ENCODE measurements at regions not wholly inside any gene's neighbourhood (a gene's known extent, or its start where the extent isn't known, plus 50 kb on each side); places are given as distances from the start of the nearest gene placed in this dataset.
"Not testable (repeated sequence)": the region's sequence is repeated elsewhere in the genome, so short reads cannot be mapped to it uniquely, and the experiment has no call there.

DNA sequence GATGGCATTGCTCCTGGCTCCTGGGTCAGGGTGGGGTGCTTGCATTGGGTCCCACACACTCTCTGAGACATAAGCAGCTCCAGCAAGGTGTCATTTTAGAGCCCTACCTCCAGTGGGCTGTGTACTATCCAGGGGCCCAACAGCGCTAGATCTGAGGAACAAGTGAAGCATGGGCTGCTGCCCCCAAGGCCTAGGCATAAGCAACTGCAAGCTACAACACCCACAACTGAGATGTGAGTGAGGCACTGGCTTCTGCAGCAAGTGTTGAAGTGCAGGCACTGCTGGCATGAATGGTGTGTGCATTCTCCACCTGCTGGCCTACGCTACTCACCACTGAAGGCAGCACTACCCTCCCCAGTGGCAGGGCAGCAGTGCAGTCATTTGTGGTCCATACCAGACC, 81.0 kb upstream of the STK39 start:
- ChIA-PET POLR2A (no interaction called here), CTCF (no interaction called here)
- TF ChIP-seq FOXM1 (IDR thresholded peaks at IDR 0.05; ENCODE audit: borderline replicate concordance) (no peak), TARDBP (IDR thresholded peaks at IDR 0.05) (no peak)
- DNase-seq (ENCODE audit: extremely low spot score), result no peak

DNA sequence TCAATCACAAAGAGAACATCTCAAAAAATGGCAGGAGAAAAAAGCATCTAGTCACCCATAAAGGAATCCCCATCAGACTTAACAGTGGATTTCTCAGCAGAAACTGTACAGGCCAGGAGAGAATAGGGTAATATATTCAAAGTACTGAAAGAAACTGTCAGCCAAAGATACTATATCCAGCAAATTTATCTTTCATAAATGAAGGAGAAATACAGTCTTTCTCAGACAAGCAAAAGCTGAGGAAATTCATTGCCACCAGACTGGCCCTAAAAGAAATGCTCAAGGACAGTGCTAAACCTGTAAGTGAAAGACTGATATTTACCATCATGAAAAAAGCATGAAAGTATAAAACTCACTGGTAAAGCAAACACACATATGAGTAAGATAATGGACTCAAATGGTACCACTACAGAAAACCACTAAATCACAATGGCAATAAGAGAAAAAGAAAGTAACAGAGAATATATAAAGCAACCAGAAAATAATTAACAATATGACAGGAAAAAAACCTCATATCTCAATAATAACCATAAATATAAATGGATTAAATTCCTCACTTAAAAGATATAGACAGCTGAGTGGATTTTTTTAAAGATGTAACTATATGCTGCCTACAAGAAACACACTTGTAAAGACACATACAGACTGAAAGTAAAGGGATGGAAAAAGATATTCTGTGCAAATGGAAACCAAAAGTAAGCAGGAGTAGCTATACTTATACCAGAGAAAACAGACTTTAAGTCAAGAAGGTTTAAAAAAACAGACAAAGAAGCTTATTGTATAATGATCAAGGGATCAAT, 83.4 kb upstream of the STK39 start:
- DNase-seq (ENCODE audit: extremely low spot score), result no peak
- ChIA-PET POLR2A (no interaction called here), CTCF (no interaction called here)
- no peak for TF ChIP-seq ARNT (IDR thresholded peaks at IDR 0.05)
- no peak for TF ChIP-seq BHLHE40 (IDR thresholded peaks at IDR 0.05; ENCODE audit: borderline replicate concordance)
- no peak for TF ChIP-seq L3MBTL2 (conservative IDR thresholded peaks at IDR 0.05)
- TF ChIP-seq FOXK2 (IDR thresholded peaks at IDR 0.05), result no peak
- no peak for TF ChIP-seq SP1 (IDR thresholded peaks at IDR 0.05)
- TF ChIP-seq LEF1 (IDR thresholded peaks at IDR 0.05; ENCODE audit: borderline replicate concordance), result no peak
- no peak for TF ChIP-seq FOXM1 (IDR thresholded peaks at IDR 0.05; ENCODE audit: borderline replicate concordance)

GRCh38 chr2:168335254-168335653, 87.9 kb upstream of the STK39 start:
- CTCF ChIA-PET; DNase-seq (ENCODE audit: extremely low spot score); POLR2A ChIA-PET: not testable (repeated sequence)

DNA sequence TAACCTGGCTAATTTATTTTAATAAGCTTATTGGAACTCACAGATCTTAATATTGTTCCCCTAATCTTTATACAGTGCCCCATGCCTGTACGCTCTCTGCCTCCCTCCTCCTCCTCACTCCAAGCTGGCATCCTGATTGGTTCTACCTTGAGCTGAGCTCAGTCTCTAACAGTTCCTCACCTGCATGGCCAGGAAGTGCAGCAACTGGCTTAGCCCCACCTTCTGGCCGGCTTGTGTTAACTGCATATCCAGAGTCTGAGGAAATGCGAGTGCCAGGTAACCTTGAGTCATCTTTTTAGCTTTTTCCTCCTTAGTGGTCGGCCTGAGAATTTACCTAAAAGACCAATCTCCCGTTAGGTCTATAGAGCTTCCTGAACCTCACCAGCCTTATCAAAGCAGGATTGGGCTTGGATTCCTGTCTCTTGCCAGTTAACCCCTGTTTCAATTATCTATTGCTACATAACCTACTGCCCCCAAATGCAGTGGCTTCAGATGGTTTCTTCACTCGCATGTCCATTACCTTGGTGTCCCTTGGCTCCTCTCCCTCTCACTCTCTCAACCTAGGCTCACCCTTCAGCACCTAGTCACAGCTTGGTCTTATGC, 89.5 kb upstream of the STK39 start:
- ChIA-PET POLR2A (no interaction called here), CTCF (interaction anchor here (1.3 to 1.4 kb wide), 2 partner anchors 58 to 421 kb away, joined by 3 to 5 read pairs; no protein-coding TSS in a partner anchor)
- peak; percentile 26 for DNase-seq (ENCODE audit: extremely low spot score)
- TF ChIP-seq BHLHE40 (IDR thresholded peaks at IDR 0.05; ENCODE audit: borderline replicate concordance) (no peak), FOXM1 (IDR thresholded peaks at IDR 0.05; ENCODE audit: borderline replicate concordance) (no peak), TARDBP (IDR thresholded peaks at IDR 0.05) (no peak)

- ChIA-PET POLR2A (no interaction called here), CTCF (interaction anchor here (0.6 kb wide), 1 partner anchor 401 kb away, joined by 3 read pairs; no protein-coding TSS in a partner anchor)
- no peak for TF ChIP-seq ELF4 (IDR thresholded peaks at IDR 0.05)
- no peak for TF ChIP-seq FOXM1 (IDR thresholded peaks at IDR 0.05; ENCODE audit: borderline replicate concordance)
- TF ChIP-seq LEF1 (IDR thresholded peaks at IDR 0.05; ENCODE audit: borderline replicate concordance), result no peak
- no peak for TF ChIP-seq TARDBP (IDR thresholded peaks at IDR 0.05)
- TF ChIP-seq HDGF (IDR thresholded peaks at IDR 0.05; ENCODE audit: borderline replicate concordance), result no peak
- no peak for TF ChIP-seq ARNT (IDR thresholded peaks at IDR 0.05)
- TF ChIP-seq, protein P1, sequence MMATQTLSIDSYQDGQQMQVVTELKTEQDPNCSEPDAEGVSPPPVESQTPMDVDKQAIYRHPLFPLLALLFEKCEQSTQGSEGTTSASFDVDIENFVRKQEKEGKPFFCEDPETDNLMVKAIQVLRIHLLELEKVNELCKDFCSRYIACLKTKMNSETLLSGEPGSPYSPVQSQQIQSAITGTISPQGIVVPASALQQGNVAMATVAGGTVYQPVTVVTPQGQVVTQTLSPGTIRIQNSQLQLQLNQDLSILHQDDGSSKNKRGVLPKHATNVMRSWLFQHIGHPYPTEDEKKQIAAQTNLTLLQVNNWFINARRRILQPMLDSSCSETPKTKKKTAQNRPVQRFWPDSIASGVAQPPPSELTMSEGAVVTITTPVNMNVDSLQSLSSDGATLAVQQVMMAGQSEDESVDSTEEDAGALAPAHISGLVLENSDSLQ (IDR thresholded peaks at IDR 0.05), result no peak
- no peak for TF ChIP-seq FOXK2 (IDR thresholded peaks at IDR 0.05)
- no peak for TF ChIP-seq ZNF384 (IDR thresholded peaks at IDR 0.05)
- no peak for TF ChIP-seq L3MBTL2 (conservative IDR thresholded peaks at IDR 0.05)
- TF ChIP-seq BHLHE40 (IDR thresholded peaks at IDR 0.05; ENCODE audit: borderline replicate concordance), result no peak
- no peak for TF ChIP-seq SP1 (IDR thresholded peaks at IDR 0.05)
- TF ChIP-seq SUZ12 (IDR thresholded peaks at IDR 0.05), result no peak
- TF ChIP-seq NFRKB (IDR thresholded peaks at IDR 0.05), result no peak
- DNase-seq (ENCODE audit: extremely low spot score), result no peak
These were observed 90.9 kb upstream of the STK39 start for GRCh38 chr2:168338292-168338691.

GRCh38 chr2:168338803-168339437, 91.5 kb upstream of the STK39 start:
- CTCF ChIA-PET, result no interaction called here
- TF ChIP-seq LEF1 (IDR thresholded peaks at IDR 0.05; ENCODE audit: borderline replicate concordance), result no peak
- TF ChIP-seq SP1 (IDR thresholded peaks at IDR 0.05), result no peak
- no peak for TF ChIP-seq ZNF384 (IDR thresholded peaks at IDR 0.05)
- no peak for TF ChIP-seq CTBP1 (IDR thresholded peaks at IDR 0.05; ENCODE audit: borderline replicate concordance)
- TF ChIP-seq ELF4 (IDR thresholded peaks at IDR 0.05), result no peak
- TF ChIP-seq NFRKB (IDR thresholded peaks at IDR 0.05), result no peak
- TF ChIP-seq FOXK2 (IDR thresholded peaks at IDR 0.05), result no peak
- no peak for TF ChIP-seq TARDBP (IDR thresholded peaks at IDR 0.05)
- TF ChIP-seq ARNT (IDR thresholded peaks at IDR 0.05), result no peak
- TF ChIP-seq SUZ12 (IDR thresholded peaks at IDR 0.05), result no peak
- TF ChIP-seq HDGF (IDR thresholded peaks at IDR 0.05; ENCODE audit: borderline replicate concordance), result no peak
- no peak for TF ChIP-seq BHLHE40 (IDR thresholded peaks at IDR 0.05; ENCODE audit: borderline replicate concordance)
- no peak for TF ChIP-seq FOXA1 (IDR thresholded peaks at IDR 0.05)
- TF ChIP-seq FOXM1 (IDR thresholded peaks at IDR 0.05; ENCODE audit: borderline replicate concordance), result no peak
- POLR2A ChIA-PET, result no interaction called here
- DNase-seq (ENCODE audit: extremely low spot score), result no peak

DNA sequence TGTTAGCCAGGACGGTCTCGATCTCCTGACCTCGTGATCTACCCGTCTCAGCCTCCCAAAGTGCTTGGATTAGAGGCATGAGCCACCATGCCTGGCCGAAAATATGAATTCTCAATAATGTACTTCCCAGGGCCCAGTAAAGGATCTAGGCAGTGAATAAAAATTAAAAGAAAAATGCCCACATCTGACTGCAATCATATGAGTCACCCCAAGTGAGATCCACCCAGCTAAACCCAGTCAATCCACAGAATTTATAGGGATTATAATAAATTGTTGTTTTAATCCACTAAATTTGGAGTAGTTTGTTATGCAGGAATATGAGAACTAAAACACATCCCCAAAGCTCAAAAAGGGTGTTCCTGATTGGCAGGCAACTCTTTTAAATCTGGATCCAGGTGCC, 93.5 kb upstream of the STK39 start:
- CTCF ChIA-PET, result no interaction called here
- TF ChIP-seq, protein P1 (IDR thresholded peaks at IDR 0.05), result no peak
- TF ChIP-seq ZNF384 (IDR thresholded peaks at IDR 0.05) (no peak), NFRKB (IDR thresholded peaks at IDR 0.05) (no peak), BHLHE40 (IDR thresholded peaks at IDR 0.05; ENCODE audit: borderline replicate concordance) (no peak), ARNT (IDR thresholded peaks at IDR 0.05) (no peak), FOXA1 (IDR thresholded peaks at IDR 0.05) (no peak), LEF1 (IDR thresholded peaks at IDR 0.05; ENCODE audit: borderline replicate concordance) (no peak), L3MBTL2 (conservative IDR thresholded peaks at IDR 0.05) (no peak), FOXK2 (IDR thresholded peaks at IDR 0.05) (no peak), CTBP1 (IDR thresholded peaks at IDR 0.05; ENCODE audit: borderline replicate concordance) (no peak), ELF4 (IDR thresholded peaks at IDR 0.05) (no peak)
- no peak for DNase-seq (ENCODE audit: extremely low spot score)
- POLR2A ChIA-PET, result no interaction called here

Data from HEK293T (cell line).